ENCODE measurements at regions not wholly inside any gene's neighbourhood (a gene's known extent, or its start where the extent isn't known, plus 50 kb on each side); places are given as distances from the start of the nearest gene placed in this dataset.

- TF ChIP-seq CTCF (conservative IDR thresholded peaks at IDR 0.05; ENCODE audit: low read depth in 2 of 2) (no peak), REST (IDR thresholded peaks at IDR 0.05; ENCODE audit: unreplicated experiment) (no peak), EZH2 (IDR thresholded peaks at IDR 0.05; ENCODE audit: low read depth, unreplicated experiment) (no peak), NANOG (IDR thresholded peaks at IDR 0.05; ENCODE audit: borderline replicate concordance) (no peak), POLR2AphosphoS5 (IDR thresholded peaks at IDR 0.05; ENCODE audit: low read depth) (no peak), ZNF331 (CRISPR knock-in tag; IDR thresholded peaks at IDR 0.05; ENCODE audit: low read depth) (no peak), EZH2phosphoT487 (IDR thresholded peaks at IDR 0.05; ENCODE audit: unreplicated experiment) (no peak), CREB1 (CRISPR knock-in tag; IDR thresholded peaks at IDR 0.05; ENCODE audit: low read depth) (no peak), STAT1 (IDR thresholded peaks at IDR 0.05; ENCODE audit: unreplicated experiment) (no peak), JUNB (IDR thresholded peaks at IDR 0.05; ENCODE audit: unreplicated experiment) (no peak)
- TF ChIP-seq, protein P1, sequence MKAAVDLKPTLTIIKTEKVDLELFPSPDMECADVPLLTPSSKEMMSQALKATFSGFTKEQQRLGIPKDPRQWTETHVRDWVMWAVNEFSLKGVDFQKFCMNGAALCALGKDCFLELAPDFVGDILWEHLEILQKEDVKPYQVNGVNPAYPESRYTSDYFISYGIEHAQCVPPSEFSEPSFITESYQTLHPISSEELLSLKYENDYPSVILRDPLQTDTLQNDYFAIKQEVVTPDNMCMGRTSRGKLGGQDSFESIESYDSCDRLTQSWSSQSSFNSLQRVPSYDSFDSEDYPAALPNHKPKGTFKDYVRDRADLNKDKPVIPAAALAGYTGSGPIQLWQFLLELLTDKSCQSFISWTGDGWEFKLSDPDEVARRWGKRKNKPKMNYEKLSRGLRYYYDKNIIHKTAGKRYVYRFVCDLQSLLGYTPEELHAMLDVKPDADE (IDR thresholded peaks at IDR 0.05): no peak
- TF ChIP-seq, protein P2, sequence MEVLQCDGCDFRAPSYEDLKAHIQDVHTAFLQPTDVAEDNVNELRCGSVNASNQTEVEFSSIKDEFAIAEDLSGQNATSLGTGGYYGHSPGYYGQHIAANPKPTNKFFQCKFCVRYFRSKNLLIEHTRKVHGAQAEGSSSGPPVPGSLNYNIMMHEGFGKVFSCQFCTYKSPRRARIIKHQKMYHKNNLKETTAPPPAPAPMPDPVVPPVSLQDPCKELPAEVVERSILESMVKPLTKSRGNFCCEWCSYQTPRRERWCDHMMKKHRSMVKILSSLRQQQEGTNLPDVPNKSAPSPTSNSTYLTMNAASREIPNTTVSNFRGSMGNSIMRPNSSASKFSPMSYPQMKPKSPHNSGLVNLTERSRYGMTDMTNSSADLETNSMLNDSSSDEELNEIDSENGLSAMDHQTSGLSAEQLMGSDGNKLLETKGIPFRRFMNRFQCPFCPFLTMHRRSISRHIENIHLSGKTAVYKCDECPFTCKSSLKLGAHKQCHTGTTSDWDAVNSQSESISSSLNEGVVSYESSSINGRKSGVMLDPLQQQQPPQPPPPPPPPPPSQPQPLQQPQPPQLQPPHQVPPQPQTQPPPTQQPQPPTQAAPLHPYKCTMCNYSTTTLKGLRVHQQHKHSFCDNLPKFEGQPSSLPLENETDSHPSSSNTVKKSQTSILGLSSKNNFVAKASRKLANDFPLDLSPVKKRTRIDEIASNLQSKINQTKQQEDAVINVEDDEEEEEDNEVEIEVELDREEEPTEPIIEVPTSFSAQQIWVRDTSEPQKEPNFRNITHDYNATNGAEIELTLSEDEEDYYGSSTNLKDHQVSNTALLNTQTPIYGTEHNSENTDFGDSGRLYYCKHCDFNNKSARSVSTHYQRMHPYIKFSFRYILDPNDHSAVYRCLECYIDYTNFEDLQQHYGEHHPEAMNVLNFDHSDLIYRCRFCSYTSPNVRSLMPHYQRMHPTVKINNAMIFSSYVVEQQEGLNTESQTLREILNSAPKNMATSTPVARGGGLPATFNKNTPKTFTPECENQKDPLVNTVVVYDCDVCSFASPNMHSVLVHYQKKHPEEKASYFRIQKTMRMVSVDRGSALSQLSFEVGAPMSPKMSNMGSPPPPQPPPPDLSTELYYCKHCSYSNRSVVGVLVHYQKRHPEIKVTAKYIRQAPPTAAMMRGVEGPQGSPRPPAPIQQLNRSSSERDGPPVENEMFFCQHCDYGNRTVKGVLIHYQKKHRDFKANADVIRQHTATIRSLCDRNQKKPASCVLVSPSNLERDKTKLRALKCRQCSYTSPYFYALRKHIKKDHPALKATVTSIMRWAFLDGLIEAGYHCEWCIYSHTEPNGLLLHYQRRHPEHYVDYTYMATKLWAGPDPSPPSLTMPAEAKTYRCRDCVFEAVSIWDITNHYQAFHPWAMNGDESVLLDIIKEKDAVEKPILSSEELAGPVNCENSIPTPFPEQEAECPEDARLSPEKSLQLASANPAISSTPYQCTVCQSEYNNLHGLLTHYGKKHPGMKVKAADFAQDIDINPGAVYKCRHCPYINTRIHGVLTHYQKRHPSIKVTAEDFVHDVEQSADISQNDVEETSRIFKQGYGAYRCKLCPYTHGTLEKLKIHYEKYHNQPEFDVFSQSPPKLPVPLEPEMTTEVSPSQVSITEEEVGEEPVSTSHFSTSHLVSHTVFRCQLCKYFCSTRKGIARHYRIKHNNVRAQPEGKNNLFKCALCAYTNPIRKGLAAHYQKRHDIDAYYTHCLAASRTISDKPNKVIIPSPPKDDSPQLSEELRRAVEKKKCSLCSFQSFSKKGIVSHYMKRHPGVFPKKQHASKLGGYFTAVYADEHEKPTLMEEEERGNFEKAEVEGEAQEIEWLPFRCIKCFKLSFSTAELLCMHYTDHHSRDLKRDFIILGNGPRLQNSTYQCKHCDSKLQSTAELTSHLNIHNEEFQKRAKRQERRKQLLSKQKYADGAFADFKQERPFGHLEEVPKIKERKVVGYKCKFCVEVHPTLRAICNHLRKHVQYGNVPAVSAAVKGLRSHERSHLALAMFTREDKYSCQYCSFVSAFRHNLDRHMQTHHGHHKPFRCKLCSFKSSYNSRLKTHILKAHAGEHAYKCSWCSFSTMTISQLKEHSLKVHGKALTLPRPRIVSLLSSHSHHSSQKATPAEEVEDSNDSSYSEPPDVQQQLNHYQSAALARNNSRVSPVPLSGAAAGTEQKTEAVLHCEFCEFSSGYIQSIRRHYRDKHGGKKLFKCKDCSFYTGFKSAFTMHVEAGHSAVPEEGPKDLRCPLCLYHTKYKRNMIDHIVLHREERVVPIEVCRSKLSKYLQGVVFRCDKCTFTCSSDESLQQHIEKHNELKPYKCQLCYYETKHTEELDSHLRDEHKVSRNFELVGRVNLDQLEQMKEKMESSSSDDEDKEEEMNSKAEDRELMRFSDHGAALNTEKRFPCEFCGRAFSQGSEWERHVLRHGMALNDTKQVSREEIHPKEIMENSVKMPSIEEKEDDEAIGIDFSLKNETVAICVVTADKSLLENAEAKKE (CRISPR knock-in tag; IDR thresholded peaks at IDR 0.05): no peak
These were observed 221.8 kb downstream of the ANKRD60 start for GRCh38 chr20:58006346-58007316.
